Astrocyte (in vitro differentiated cells and primary cell): ENCODE measurements at regions not wholly inside any gene's neighbourhood (a gene's known extent, or its start where the extent isn't known, plus 50 kb on each side); places are given as distances from the start of the nearest gene placed in this dataset.

Experiments
- CTCF ChIP-seq: IDR thresholded peaks from 2 replicates; pipeline ENCODE4 v1.5.1; 2011; ENCODE audit warnings: low read depth, mild to moderate bottlenecking, inconsistent platforms, low read length, moderate library complexity; ENCODE audit not compliant: insufficient read depth
- EZH2 ChIP-seq: IDR thresholded peaks from 2 replicates; pipeline ENCODE4 v1.6.1; 2012; ENCODE audit warnings: mild to moderate bottlenecking, low read length, inconsistent platforms; ENCODE audit not compliant: insufficient read depth

GRCh38 chr4:13201241-13201640 is 282.9 kb downstream of the RAB28 start:
- TF ChIP-seq CTCF (no peak), EZH2 (no peak)
